TTC549 (cell line): ENCODE measurements at regions not wholly inside any gene's neighbourhood (a gene's known extent, or its start where the extent isn't known, plus 50 kb on each side); places are given as distances from the start of the nearest gene placed in this dataset.
"Not testable (repeated sequence)": the region's sequence is repeated elsewhere in the genome, so short reads cannot be mapped to it uniquely, and the experiment has no call there.

ENCODE experiments used
- FAIRE-seq: peaks from 2 replicates; lab custom pipeline; 2012; peaks lifted over from hg19 to GRCh38; lab: Jason Lieb, UNC

DNA sequence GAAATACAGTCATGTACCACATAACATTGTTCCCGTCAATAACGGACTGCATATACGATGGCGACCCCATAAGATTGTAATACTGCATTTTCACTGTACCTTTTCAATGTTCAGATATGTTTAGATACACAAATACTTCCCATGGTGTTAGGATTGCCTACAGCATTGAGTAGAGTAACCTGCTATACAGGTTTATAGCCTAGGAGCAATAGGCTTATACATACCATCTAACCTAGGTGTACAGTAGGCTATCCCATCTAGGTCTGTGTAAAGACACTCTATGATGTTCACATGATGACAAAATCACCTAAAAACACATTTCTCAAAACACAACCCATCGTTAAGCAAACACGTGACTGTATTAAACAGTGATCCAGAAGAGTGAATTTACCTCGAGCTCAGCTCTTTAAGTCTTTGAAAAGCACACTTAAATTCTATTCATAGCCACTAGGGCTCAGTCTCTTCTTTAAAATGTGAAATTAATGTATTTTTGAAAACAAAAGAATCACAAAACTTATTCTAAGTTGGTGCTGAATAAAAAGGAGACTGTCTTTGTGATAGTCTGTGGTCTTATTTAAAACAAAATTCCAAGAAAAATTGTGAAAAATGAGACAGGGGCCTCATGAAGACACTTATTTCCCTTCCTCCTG is 239.1 kb upstream of the ARID2 start:
- no peak for FAIRE-seq

- no peak for FAIRE-seq
These were observed 235.2 kb upstream of the ARID2 start for GRCh38 chr12:45494279-45494678.

DNA sequence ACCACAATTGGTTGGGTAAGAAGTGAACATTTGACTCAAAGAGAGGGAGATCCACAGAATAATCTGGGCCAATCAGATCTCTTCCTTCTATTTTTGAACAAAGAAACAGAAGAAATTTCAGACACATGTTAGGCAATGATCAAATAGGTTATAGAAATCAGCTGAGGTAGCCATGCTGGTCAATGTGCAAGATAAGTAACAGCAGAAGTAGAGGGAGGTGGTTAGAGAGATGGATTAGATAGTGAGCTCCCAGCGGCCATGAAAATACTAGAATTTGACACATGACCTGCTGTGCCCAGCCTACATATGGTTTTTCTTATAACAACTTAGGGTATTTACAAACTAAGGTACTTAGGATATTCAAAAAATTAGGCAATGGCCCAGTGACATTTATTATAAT is 230.9 kb upstream of the ARID2 start:
- no peak for FAIRE-seq

DNA sequence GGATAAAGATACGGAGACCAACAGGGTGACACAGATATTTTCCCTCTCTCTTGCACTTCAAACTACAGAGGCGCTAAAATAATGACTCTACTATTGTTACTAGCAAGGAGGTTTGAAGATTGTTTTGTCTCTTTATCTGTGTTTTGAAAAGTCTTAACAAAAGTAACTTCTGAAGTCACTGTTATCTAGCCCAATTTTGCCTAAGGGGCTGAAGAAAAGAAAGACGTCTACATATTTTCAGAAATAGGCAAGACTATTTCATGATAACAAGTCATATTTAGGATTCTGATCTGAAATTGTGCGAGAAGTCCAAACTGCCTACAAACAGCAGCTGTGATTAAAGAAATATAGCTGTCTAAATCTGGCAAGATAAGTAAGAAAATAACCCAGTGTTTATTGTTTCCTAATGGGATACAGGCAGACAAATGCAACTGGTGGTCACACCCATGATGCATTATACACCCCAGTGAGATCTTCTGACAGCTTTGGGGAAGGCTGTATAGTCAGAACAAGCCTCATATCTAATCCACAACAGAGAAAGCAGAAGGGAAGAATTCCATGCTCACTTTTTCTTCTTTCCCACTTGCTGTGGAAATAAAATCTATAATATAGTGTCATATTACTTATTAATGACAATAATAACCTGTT is 226.9 kb upstream of the ARID2 start:
- FAIRE-seq, result no peak

DNA sequence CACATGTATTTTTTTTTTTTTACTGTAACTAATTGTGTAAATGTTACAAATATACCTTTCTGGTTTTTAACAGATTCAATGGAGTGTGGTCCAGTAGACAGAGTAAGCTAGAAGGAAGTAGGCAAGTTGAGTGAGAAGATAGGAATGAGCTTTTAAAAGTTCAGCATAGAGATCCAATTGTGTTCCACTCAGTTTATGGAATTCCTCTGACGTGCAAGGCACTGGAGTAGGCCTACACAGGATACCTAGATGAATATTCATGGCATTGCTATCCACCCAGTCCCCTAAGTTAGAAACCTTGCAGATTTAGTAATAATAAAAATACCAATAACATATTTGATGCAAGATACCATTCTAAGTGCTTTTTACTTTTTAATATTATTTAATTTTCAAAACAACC is 225.6 kb upstream of the ARID2 start:
- FAIRE-seq, result no peak

DNA sequence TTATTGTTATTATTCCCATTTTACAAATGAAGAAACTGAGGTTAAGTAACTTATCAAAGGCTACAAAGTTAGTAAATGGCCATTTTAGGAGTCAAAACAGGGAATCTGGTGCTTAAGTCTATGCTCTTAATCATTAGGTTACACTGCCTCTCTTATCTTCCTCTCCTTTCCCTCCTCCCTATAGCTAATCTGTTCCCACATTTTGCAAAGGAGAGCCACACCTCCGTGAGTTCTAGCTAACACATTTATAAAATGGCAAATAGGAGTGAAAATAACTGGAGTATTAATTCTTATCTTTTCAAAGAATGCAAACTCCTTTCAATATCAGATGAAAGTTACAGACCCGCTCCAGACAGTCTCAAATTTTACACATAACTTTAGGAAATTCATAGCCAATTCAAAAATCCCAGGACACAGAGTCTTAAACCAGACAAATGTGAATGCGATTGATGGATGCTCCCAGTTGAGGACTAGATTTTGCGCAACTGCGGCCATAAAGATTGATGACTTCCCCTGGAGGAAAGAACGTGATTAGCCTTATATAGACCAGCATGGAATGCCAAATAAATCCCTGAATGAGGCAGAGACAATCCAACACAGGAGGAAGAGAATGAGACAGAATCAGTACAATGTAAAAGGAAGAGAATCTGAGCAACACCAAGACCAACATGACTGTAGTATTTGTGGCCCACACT is 225.0 kb upstream of the ARID2 start:
- FAIRE-seq, result no peak

DNA sequence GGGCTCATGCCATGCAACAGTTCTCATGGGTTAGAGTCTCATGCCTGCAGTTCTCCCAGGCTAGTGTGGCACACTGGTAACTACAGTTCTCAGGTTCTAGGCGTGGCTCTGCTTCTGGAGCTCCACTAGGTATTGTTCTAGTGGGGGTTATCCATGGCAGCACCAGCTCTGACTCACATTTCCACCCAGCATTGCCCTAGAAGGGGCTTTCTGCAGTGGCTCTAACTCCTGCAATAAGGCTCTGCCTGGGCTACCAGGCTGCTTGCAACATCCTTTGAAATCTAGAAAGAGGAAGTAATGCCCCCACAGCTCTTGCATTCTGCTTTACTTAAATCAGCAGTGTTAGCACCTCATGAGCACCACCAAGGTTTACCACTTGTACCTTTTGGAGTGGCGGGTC is 220.3 kb upstream of the ARID2 start:
- no peak for FAIRE-seq

DNA sequence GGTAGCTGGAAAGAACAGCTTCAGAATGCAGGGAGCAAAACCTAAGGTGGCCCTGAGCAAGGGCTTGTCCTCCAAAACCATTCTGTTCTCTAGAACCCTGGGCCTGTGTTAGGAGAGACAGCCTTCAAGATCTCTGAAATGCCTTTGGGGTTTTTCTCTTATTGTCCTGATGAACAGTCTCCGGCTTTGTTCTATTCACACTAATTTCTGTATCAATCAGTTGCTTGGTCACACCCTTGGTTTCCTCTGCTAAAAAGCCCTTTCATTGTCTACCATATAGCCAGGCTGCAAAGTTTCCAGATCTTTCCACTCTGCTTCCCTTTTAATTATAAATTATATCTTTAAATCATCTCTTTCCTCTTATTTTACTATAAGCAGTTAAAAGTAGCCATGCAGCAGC is 219.9 kb upstream of the ARID2 start:
- FAIRE-seq, result no peak

DNA sequence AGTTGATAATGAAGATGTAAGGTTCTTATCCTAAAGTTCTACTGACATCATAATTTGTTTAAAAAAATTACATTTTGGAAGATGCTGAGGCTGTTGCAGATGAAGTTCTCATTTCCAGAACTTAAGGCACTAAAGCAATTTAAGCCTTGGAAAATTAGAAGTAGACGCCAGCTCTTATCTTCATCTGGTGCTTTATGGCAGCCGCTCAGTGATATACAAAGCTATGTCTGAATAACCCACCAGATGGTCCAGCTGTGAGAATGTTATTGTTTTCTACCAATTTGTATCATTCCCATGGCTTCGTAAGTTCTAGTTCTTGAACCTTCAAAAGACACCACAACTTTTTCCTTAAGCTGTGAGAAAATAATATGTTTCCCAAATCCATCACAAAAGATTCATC is 212.1 kb upstream of the ARID2 start:
- no peak for FAIRE-seq

- FAIRE-seq, result no peak
These were observed 210.9 kb upstream of the ARID2 start for GRCh38 chr12:45518291-45519235.

GRCh38 chr12:45522227-45522626 is 207.3 kb upstream of the ARID2 start:
- no peak for FAIRE-seq

DNA sequence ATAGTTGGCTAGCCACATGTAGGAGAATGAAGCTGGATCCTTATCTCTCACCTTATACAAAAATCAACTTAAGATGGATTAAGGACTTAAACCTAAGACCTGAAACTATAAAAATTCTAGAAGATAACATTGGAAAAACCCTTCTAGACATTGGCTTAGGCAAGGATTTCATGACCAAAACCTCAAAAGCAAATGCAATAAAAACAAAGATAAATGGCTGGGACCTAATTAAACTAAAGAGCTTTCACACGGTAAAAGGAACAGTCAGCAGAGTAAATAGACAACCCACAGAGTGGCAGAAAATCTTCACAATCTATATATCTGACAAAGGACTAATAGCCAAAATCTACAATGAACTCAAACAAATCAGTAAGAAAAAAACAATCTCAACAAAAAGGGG is 202.7 kb upstream of the ARID2 start:
- FAIRE-seq, result not testable (repeated sequence)

DNA sequence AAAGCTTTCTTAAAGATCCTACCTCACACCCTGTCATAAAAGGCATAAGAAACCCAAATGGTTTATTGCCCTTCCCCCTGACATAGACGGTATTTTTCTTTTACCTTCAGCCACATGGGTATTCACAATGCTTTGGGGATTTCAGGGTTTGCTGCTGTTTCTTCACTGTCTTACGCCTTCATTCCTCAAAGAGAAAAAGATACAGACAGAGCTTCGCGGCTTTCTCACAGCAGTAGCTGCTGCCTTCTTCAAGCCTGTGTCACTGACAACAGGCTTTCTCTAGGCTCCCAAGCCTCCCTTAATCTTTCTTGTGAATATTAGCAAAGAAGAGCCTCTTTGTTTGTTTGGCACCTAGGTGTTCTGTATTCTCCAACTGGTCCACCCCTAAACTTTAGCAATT is 197.4 kb upstream of the ARID2 start:
- FAIRE-seq, result no peak

DNA sequence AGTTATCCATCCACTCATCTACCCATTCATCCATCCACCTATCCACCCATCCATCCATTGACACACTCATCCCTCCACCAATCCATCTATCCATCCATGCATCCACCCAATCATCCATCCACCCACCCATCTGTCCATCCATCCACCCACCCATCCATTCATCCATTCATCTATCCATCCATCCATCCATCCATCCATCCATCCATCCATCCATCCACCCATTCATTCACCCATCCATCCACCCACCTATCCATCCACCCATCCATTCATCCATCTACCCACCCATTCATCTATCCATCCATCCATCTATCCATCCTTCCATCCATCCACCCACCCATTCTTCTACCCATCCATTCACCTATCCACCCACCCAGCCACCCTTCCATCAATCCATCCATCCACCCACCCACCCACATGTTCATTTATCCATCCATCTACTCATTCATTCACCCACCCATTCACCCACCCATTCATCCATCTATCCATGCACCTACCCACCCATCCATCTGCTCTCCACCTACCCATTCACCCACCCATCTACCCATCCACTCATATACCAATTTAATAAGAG is 193.8 kb upstream of the ARID2 start:
- no peak for FAIRE-seq

DNA sequence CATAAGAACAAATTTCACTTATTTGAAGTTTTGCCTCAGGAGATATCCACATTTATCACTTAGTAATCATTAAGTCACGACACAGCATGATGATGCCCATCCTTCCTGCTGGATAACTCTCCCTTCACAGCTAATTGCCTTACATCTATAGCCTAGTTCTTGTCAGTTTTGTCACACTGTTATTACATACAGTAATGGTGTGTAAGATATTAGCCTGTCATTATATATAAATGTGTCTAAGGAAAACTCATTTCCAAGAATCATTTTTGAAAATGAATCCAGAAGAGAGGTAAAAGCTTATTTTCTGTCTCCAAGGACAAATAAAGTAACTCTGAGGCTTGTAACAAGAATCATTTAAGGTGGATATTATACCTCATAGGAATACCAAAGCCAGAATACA is 193.2 kb upstream of the ARID2 start:
- FAIRE-seq, result no peak

GRCh38 chr12:45540661-45541341 is 188.7 kb upstream of the ARID2 start:
- no peak for FAIRE-seq

DNA sequence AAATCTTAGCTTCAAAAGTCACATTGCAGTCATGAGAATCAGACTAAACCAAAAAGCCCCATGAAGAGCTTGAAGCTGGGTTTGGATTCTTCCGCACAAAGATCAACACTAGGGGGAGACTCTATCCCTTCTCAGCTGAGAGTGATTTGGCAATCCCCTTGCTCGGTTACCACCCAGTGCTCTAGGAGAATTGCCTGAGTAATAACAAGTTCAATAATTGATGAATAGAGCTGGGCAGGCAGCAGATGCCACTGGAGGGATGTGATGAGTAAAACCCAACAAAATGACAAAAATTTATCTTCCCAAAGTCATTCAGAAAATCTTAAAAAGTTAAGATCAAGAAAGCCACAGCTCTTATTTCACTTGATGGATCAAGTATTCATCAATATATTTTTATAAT is 185.6 kb upstream of the ARID2 start:
- peak; percentile 82 for FAIRE-seq

GRCh38 chr12:45546545-45546944 is 183.0 kb upstream of the ARID2 start:
- no peak for FAIRE-seq

DNA sequence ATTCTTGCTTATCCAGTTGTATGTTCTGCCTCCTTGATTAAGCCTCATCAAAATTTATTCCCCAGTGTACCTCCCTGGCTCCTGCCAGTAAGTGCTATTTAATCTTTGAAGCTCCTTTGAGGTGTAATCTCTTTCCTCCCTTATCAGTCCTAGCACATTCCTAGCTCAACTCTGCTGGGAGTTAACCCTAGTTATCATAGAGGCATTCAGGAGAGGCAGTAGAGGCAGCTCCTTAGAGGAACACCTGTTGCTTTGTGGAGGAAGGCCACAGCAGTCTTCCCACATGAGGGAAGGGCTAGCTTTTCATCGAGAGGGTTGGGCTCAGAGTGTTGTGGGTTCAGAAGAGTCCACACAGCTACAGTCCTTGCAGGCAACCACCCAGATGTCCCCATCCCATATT is 182.4 kb upstream of the ARID2 start:
- FAIRE-seq, result no peak

DNA sequence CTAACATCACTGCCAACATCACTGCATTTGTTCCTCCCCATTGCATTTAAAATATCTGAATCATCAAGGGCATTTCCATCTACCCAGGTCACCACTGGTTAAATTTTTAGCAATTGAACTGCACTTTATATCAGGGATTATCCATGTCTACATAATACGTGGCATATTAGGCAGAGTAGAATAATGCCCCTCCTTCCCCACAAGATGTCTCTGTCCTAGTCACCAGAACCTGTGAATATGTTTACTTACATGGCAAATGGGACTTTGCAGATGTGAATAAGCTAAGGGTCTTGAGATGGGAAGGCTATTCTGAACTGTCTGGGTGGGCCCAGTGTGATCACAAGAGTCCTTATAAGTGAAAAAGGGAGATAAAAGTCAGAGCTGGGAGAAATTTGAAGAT is 181.7 kb upstream of the ARID2 start:
- no peak for FAIRE-seq

- no peak for FAIRE-seq
These were observed 181.1 kb upstream of the ARID2 start for GRCh38 chr12:45548426-45548825.
